HG03108 (cell line): ENCODE measurements at regions not wholly inside any gene's neighbourhood (a gene's known extent, or its start where the extent isn't known, plus 50 kb on each side); places are given as distances from the start of the nearest gene placed in this dataset.
"Not testable (repeated sequence)": the region's sequence is repeated elsewhere in the genome, so short reads cannot be mapped to it uniquely, and the experiment has no call there.

Experiments
- ATAC-seq: cut with Tn5 transposase; IDR thresholded peaks from one replicate; pipeline ENCODE4 v1.9.1; 2021; ENCODE audit warnings: moderate library complexity; ENCODE audit not compliant: unreplicated experiment

GRCh38 chr6:19892260-19892659 lies 55.1 kb downstream of the ID4 start:
- ATAC-seq = no peak

GRCh38 chr6:19895866-19896692 lies 58.9 kb downstream of the ID4 start:
- ATAC-seq = no peak

GRCh38 chr6:19896693-19897010 lies 59.5 kb downstream of the ID4 start:
- no peak for ATAC-seq

- ATAC-seq = no peak
Measured at GRCh38 chr6:19898141-19898740, 61.1 kb downstream of the ID4 start.

- ATAC-seq = no peak
Measured at GRCh38 chr6:19902201-19902600, 65.0 kb downstream of the ID4 start.

- not testable (repeated sequence) for ATAC-seq
Measured at GRCh38 chr6:19904408-19904807, 67.2 kb downstream of the ID4 start.

- ATAC-seq = no peak
Measured at GRCh38 chr6:19905584-19905983, 68.4 kb downstream of the ID4 start.

- no peak for ATAC-seq
Measured at GRCh38 chr6:19906171-19906570, 69.0 kb downstream of the ID4 start.

GRCh38 chr6:19911223-19911622 lies 74.1 kb downstream of the ID4 start:
- no peak for ATAC-seq

- ATAC-seq = no peak
Measured at GRCh38 chr6:19918436-19918835, 81.3 kb downstream of the ID4 start.

GRCh38 chr6:19921786-19922185 lies 84.6 kb downstream of the ID4 start:
- no peak for ATAC-seq

GRCh38 chr6:19925533-19925932 lies 88.4 kb downstream of the ID4 start:
- ATAC-seq = no peak

- ATAC-seq = no peak
Measured at GRCh38 chr6:19928461-19928860, 91.3 kb downstream of the ID4 start.

- ATAC-seq = no peak
Measured at GRCh38 chr6:19929312-19929711, 92.1 kb downstream of the ID4 start.

- ATAC-seq = no peak
Measured at GRCh38 chr6:19934996-19935591, 97.9 kb downstream of the ID4 start.

GRCh38 chr6:19939321-19939720 lies 102.2 kb downstream of the ID4 start:
- not testable (repeated sequence) for ATAC-seq

GRCh38 chr6:19939926-19940325 lies 102.8 kb downstream of the ID4 start:
- not testable (repeated sequence) for ATAC-seq

GRCh38 chr6:19943042-19943441 lies 105.9 kb downstream of the ID4 start:
- no peak for ATAC-seq

- no peak for ATAC-seq
Measured at GRCh38 chr6:19945843-19946358, 108.7 kb downstream of the ID4 start.

GRCh38 chr6:19949155-19949554 lies 112.0 kb downstream of the ID4 start:
- ATAC-seq = no peak

GRCh38 chr6:19964115-19964514 lies 126.9 kb downstream of the ID4 start:
- no peak for ATAC-seq

GRCh38 chr6:19968201-19968600 lies 131.0 kb downstream of the ID4 start:
- ATAC-seq = no peak
